Activated CD4-positive, alpha-beta T cell treated with anti-CD3 and anti-CD28 coated beads, Interleukin-2, amount 50 U/mL, for 48 hours (primary cell): ENCODE measurements at regions not wholly inside any gene's neighbourhood (a gene's known extent, or its start where the extent isn't known, plus 50 kb on each side); places are given as distances from the start of the nearest gene placed in this dataset.
"Not testable (repeated sequence)": the region's sequence is repeated elsewhere in the genome, so short reads cannot be mapped to it uniquely, and the experiment has no call there.

ENCODE experiments used
- DNase-seq, 2 experiments: peaks; one replicate each; pipeline ENCODE4 v3.0.0-alpha.2; 2020

- DNase-seq = not testable (repeated sequence)
Measured at GRCh38 chr14:56990991-56991627, 180.8 kb upstream of the OTX2 start.

- no peak for DNase-seq
Measured at GRCh38 chr14:56989359-56989758, 179.1 kb upstream of the OTX2 start.

GRCh38 chr14:56979936-56980335, 169.7 kb upstream of the OTX2 start:
- DNase-seq = no peak

GRCh38 chr14:56976211-56976610, 165.9 kb upstream of the OTX2 start:
- DNase-seq = no peak

- no peak for DNase-seq
Measured at GRCh38 chr14:56975521-56975920, 165.2 kb upstream of the OTX2 start.

GRCh38 chr14:56972948-56973347, 162.7 kb upstream of the OTX2 start:
- no peak for DNase-seq

- DNase-seq = no peak
Measured at GRCh38 chr14:56964895-56965294, 154.6 kb upstream of the OTX2 start.

- DNase-seq = no peak
Measured at GRCh38 chr14:56963381-56963780, 153.1 kb upstream of the OTX2 start.

- no peak for DNase-seq
Measured at GRCh38 chr14:56962444-56963080, 152.3 kb upstream of the OTX2 start.

- no peak for DNase-seq
Measured at GRCh38 chr14:56959869-56960268, 149.6 kb upstream of the OTX2 start.

- no peak for DNase-seq
Measured at GRCh38 chr14:56959121-56959520, 148.8 kb upstream of the OTX2 start.

- no peak for DNase-seq
Measured at GRCh38 chr14:56956182-56956581, 145.9 kb upstream of the OTX2 start.

GRCh38 chr14:56955745-56956144, 145.5 kb upstream of the OTX2 start:
- DNase-seq = no peak

- no peak for DNase-seq
Measured at GRCh38 chr14:56953884-56954283, 143.6 kb upstream of the OTX2 start.

- DNase-seq = no peak
Measured at GRCh38 chr14:56952766-56953473, 142.6 kb upstream of the OTX2 start.

GRCh38 chr14:56949828-56950227, 139.5 kb upstream of the OTX2 start:
- no peak for DNase-seq

- DNase-seq = no peak
Measured at GRCh38 chr14:56945291-56945690, 135.0 kb upstream of the OTX2 start.

- DNase-seq = no peak
Measured at GRCh38 chr14:56944397-56944796, 134.1 kb upstream of the OTX2 start.

GRCh38 chr14:56933446-56933845, 123.2 kb upstream of the OTX2 start:
- no peak for DNase-seq

- no peak for DNase-seq
Measured at GRCh38 chr14:56918849-56919574, 108.7 kb upstream of the OTX2 start.

GRCh38 chr14:56905282-56905681, 95.0 kb upstream of the OTX2 start:
- no peak for DNase-seq

- DNase-seq = no peak
Measured at GRCh38 chr14:56903304-56903969, 93.2 kb upstream of the OTX2 start.

- no peak for DNase-seq
Measured at GRCh38 chr14:56902385-56902784, 92.1 kb upstream of the OTX2 start.
